ENCODE measurements at regions not wholly inside any gene's neighbourhood (a gene's known extent, or its start where the extent isn't known, plus 50 kb on each side); places are given as distances from the start of the nearest gene placed in this dataset.
"Not testable (repeated sequence)": the region's sequence is repeated elsewhere in the genome, so short reads cannot be mapped to it uniquely, and the experiment has no call there.

GRCh38 chr9:38886076-38886475, 166.1 kb upstream of the FAM240B start:
- not testable (repeated sequence) for TF ChIP-seq ZBTB20 (CRISPR knock-in tag; IDR thresholded peaks at IDR 0.05; ENCODE audit: borderline replicate concordance, low read depth); POLR2A (IDR thresholded peaks at IDR 0.05; ENCODE audit: insufficient read depth in 1 of 2, low read depth in 2 of 2, low read length in 2 of 2); NFIC (IDR thresholded peaks at IDR 0.05; ENCODE audit: low read length); RAD21 (CRISPR knock-in tag; IDR thresholded peaks at IDR 0.05); ZNF280B (CRISPR knock-in tag; IDR thresholded peaks at IDR 0.05; ENCODE audit: borderline replicate concordance); SMARCC2 (IDR thresholded peaks at IDR 0.05); TCF12 (IDR thresholded peaks at IDR 0.05); TCF12 (CRISPR knock-in tag; IDR thresholded peaks at IDR 0.05); ZZZ3 (CRISPR knock-in tag; IDR thresholded peaks at IDR 0.05; ENCODE audit: borderline replicate concordance); GMEB1 (CRISPR knock-in tag; IDR thresholded peaks at IDR 0.05; ENCODE audit: borderline replicate concordance); TEF (CRISPR knock-in tag; IDR thresholded peaks at IDR 0.05)

Measured in HepG2 (cell line).